SK-N-MC (cell line): ENCODE measurements at regions not wholly inside any gene's neighbourhood (a gene's known extent, or its start where the extent isn't known, plus 50 kb on each side); places are given as distances from the start of the nearest gene placed in this dataset.
"Not testable (repeated sequence)": the region's sequence is repeated elsewhere in the genome, so short reads cannot be mapped to it uniquely, and the experiment has no call there.

Experiments used
- DNase-seq: peaks from one replicate; pipeline ENCODE4 v3.0.0-alpha.2; 2011; ENCODE audit warnings: low read depth, low spot score
- H3K27ac ChIP-seq: fragments of 200-600 bp; sonication (generic); 2 replicates; pipeline ENCODE4 v1.5.1; 2016; ENCODE audit warnings: mixed run types
- H3K36me3 ChIP-seq: fragments of 200-600 bp; sonication (generic); 2 replicates; pipeline ENCODE4 v1.6.1; 2017; ENCODE audit warnings: antibody characterized with exemption, low read length, mixed read lengths; ENCODE audit not compliant: insufficient read depth
- H3K4me3 ChIP-seq: fragments of 200-600 bp; sonication (generic); 2 replicates; pipeline ENCODE4 v1.5.1; 2016
- H3K9ac ChIP-seq: fragments of 200-600 bp; sonication (generic); 2 replicates; pipeline ENCODE4 v1.8.0; 2017; ENCODE audit warnings: mixed run types, mixed read lengths; ENCODE audit not compliant: insufficient read length
- H3K9me3 ChIP-seq: fragments of 200-600 bp; sonication (generic); 2 replicates; pipeline ENCODE4 v1.6.1; 2017; ENCODE audit warnings: low read depth, mild to moderate bottlenecking, antibody characterized with exemption, low read length, moderate library complexity, mixed read lengths
- EZH2 ChIP-seq: fragments of 200-600 bp; sonication (generic); IDR thresholded peaks from one replicate; pipeline ENCODE4 v1.6.1; 2017; ENCODE audit warnings: antibody characterized with exemption
- FOXP2 ChIP-seq: optimal IDR thresholded peaks from 2 replicates; pipeline ENCODE3; 2011; ENCODE audit warnings: mild to moderate bottlenecking, moderate library complexity; ENCODE audit not compliant: insufficient read depth; ENCODE audit errors: extremely low read length, control extremely low read depth
- POLR2AphosphoS5 ChIP-seq: IDR thresholded peaks from 2 replicates; pipeline ENCODE4 v1.6.1; 2012; ENCODE audit warnings: mild to moderate bottlenecking, low read depth, low read length, borderline replicate concordance

GRCh38 chr3:20375302-20375701 is 189.3 kb upstream of the SGO1 start:
- Histone ChIP-seq H3K4me3 (no peak overlapping the region), H3K9ac (no peak overlapping the region), H3K36me3 (no peaks in the 10 kb centered on the region), H3K9me3 (no peaks in the 10 kb centered on the region), H3K27ac (no peak overlapping the region)
- DNase-seq, result no peak
- no peak for TF ChIP-seq EZH2

DNA sequence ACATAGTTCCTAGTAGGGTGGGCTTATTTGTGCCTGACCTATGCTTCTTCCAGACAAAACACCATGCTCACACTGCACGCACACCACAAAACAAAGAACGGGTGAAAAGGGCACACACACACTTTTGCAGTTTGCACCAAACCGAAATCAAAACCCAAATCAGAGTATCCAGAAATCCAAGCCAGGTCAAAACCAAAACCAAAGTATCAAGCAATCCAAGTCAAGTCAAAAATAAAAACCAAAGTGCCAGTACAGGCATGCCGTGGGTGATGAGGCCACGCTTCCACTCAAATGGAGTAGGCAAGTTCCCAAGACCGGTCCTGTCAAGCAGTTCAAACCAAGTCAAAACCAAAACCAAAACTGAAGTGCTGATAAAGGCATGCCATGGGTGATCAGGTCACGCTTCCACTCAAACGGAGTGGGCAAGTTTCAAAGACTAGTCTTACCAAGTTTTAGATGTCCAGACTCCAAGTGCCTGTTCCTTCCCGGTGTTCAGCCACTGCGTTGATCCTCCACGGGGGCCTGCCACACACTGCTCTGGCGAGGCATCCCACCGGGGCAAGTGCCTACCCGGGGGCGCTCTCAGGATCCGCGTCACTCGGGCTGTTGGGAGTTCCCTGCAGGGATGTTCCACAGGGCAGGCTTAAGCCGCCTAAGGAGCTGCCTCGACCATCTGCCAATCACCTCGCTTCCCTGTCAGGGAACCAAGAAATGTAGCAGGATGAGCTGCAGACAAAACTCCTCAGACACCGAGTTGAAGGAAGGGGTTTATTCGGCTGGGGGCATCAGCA is 184.5 kb upstream of the SGO1 start:
- not testable (repeated sequence) for DNase-seq, H3K9me3 ChIP-seq, H3K36me3 ChIP-seq, H3K27ac ChIP-seq, H3K9ac ChIP-seq, H3K4me3 ChIP-seq

DNA sequence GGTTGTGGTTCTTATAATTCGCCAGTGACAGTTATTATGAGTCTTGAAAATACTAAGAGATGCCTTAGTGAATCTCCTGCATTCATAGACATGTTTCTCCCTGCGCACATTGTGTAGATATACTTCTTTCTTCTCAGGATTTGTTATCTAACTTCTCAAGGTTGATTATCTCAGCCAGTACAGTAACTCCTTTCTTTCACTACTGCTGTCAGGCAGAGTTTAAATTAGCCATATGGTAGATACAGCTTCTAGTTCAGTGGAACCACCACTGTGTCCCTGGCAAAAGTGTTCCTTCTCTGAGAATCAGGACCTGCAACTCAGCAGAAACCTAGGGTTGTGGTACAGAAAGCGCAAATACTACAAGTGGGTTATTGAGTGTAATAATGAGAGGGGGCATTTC is 175.0 kb upstream of the SGO1 start:
- Histone ChIP-seq H3K9ac (no peak overlapping the region), H3K4me3 (no peak overlapping the region), H3K9me3 (no peaks in the 10 kb centered on the region), H3K27ac (no peak overlapping the region), H3K36me3 (no peaks in the 10 kb centered on the region)
- no peak for TF ChIP-seq FOXP2
- DNase-seq, result no peak

DNA sequence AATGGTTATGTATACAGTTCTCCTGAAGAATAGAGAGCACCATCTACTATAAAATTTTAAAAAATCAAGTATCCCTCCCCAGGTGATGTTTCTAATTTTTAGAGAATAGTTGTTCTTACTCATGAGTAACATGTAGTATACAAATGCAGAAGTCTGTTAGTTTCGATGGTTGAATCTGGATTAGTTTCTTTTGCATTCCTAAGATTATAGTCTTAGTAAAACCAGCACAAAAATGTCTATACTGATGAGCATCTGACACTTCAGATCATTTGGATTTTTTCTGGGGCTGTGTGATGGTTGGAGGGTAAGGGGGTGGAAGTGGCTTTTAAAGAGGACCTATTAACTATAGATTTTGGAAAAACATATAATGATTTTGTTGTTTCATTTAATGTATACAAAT is 167.3 kb upstream of the SGO1 start:
- no peak for TF ChIP-seq POLR2AphosphoS5
- TF ChIP-seq FOXP2, result no peak
- Histone ChIP-seq H3K4me3 (no peak overlapping the region), H3K27ac (no peak overlapping the region), H3K9me3 (no peaks in the 10 kb centered on the region), H3K36me3 (no peaks in the 10 kb centered on the region), H3K9ac (no peak overlapping the region)
- no peak for DNase-seq

- no peaks in the 10 kb centered on the region for H3K9me3 ChIP-seq
- no peak overlapping the region for H3K27ac ChIP-seq
- no peak overlapping the region for H3K4me3 ChIP-seq
- no peaks in the 10 kb centered on the region for H3K36me3 ChIP-seq
- no peak for TF ChIP-seq FOXP2
- TF ChIP-seq EZH2, result no peak
- no peak for TF ChIP-seq POLR2AphosphoS5
- H3K9ac ChIP-seq, result no peak overlapping the region
- no peak for DNase-seq
These were observed 166.7 kb upstream of the SGO1 start for GRCh38 chr3:20352546-20353179.

- no peak overlapping the region for H3K9ac ChIP-seq
These were observed 164.4 kb upstream of the SGO1 start for GRCh38 chr3:20350449-20350848.

DNA sequence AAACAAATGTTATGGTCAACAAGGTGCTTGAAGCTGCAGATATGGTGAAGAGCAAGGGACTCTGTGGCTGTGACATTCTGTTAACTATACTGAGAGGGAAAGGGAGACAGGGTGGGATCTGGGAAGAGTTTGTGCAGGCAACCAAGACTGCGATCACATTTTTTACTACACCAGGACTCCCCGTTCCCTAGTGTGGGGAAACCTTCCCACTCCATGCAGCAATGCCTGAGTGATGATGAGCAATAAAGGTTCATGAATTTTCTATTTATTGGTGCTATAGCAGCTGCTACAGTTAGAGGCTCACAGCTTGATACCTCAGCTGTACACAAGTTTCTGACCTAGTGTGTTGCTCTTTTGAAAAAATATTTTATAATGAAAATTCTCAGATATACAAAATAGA is 160.9 kb upstream of the SGO1 start:
- TF ChIP-seq EZH2, result no peak
- no peak for TF ChIP-seq FOXP2
- TF ChIP-seq POLR2AphosphoS5, result no peak
- no peak for DNase-seq

More at GRCh38 chr3:20350449-20350848, 164.4 kb upstream of the SGO1 start:
- no peak overlapping the region for H3K27ac ChIP-seq
- TF ChIP-seq EZH2 (no peak), FOXP2 (no peak), POLR2AphosphoS5 (no peak)
- H3K9me3 ChIP-seq, result no peaks in the 10 kb centered on the region
- no peaks in the 10 kb centered on the region for H3K36me3 ChIP-seq
- no peak for DNase-seq
- no peak overlapping the region for H3K4me3 ChIP-seq

GRCh38 chr3:20346369-20346768 is 160.4 kb upstream of the SGO1 start:
- DNase-seq, result no peak

More for the DNA sequence above, 160.9 kb upstream of the SGO1 start:
- H3K27ac ChIP-seq, result no peak overlapping the region
- no peak overlapping the region for H3K9ac ChIP-seq
- H3K4me3 ChIP-seq, result no peak overlapping the region
- H3K9me3 ChIP-seq, result no peaks in the 10 kb centered on the region
- no peaks in the 10 kb centered on the region for H3K36me3 ChIP-seq

DNA sequence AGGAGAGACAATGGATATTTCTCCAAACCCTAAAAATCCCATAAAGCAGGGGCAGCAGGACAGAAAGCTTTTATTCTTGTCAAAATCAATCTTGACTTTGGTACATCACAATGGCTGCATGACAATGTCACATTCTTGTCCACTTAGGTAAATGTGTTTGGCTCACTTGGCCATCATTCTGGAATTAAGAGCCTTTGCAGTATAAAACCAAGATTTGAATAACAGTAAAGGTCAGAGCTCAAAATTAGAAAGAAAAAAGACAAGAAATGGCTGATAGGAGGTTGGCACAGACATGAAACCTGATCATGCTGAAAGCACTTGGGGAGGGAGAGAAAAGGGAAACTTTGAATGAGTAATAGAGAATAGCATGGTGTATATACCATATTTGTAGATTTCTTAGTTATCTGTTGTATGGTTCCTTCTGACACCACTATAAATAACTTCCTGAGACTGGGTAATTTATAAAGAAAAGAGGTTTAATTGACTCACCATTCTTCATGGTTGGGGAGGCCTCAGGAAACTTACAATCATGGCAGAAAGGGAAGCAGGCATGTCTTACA is 158.5 kb upstream of the SGO1 start:
- Histone ChIP-seq H3K9ac (no peak overlapping the region), H3K4me3 (no peak overlapping the region), H3K9me3 (no peaks in the 10 kb centered on the region), H3K36me3 (no peaks in the 10 kb centered on the region), H3K27ac (no peak overlapping the region)
- DNase-seq, result no peak
- no peak for TF ChIP-seq FOXP2
- TF ChIP-seq EZH2, result no peak
- no peak for TF ChIP-seq POLR2AphosphoS5

More at GRCh38 chr3:20346369-20346768, 160.4 kb upstream of the SGO1 start:
- no peak overlapping the region for H3K4me3 ChIP-seq
- no peak overlapping the region for H3K27ac ChIP-seq
- H3K9ac ChIP-seq, result no peak overlapping the region
- H3K36me3 ChIP-seq, result no peaks in the 10 kb centered on the region
- no peak for TF ChIP-seq POLR2AphosphoS5
- no peak for TF ChIP-seq FOXP2
- no peak for TF ChIP-seq EZH2
- no peaks in the 10 kb centered on the region for H3K9me3 ChIP-seq
